Activated B cell treated with CpG ODN at 0.5 μM for 24 hours (primary cell): ENCODE measurements at regions not wholly inside any gene's neighbourhood (a gene's known extent, or its start where the extent isn't known, plus 50 kb on each side); places are given as distances from the start of the nearest gene placed in this dataset.

Experiments
- ATAC-seq: fragments of 200-7000 bp; cut with Tn5 transposase; one replicate; pipeline ENCODE4 v1.10.0; 2021; ENCODE audit warnings: low read depth, mild to moderate bottlenecking, moderate library complexity
- CTCF ChIA-PET: fragments of 350-600 bp; sonication (Branson Sonifier 250); formaldehyde crosslinking; loops from one replicate; lab custom pipeline; 2021; ENCODE audit warnings: antibody characterized with exemption; lab: Charles Lee
- POLR2A ChIA-PET: fragments of 350-600 bp; sonication (Branson Sonifier 250); formaldehyde crosslinking; loops from one replicate; lab custom pipeline; 2021; ENCODE audit warnings: antibody characterized with exemption; lab: Charles Lee
- DNase-seq: peaks from one replicate; pipeline ENCODE4 v3.0.0; 2022
- H3K27ac Mint-ChIP-seq: one replicate; pipeline ENCODE4 v1.8.0; 2020; ENCODE audit warnings: mixed read lengths
- H3K27me3 Mint-ChIP-seq: one replicate; pipeline ENCODE4 v1.8.0; 2021; ENCODE audit warnings: mixed read lengths
- H3K36me3 Mint-ChIP-seq: one replicate; pipeline ENCODE4 v1.8.0; 2021; ENCODE audit warnings: low read depth, mixed read lengths
- H3K4me1 Mint-ChIP-seq: one replicate; pipeline ENCODE4 v1.8.0; 2021; ENCODE audit warnings: mixed read lengths
- H3K4me3 Mint-ChIP-seq: one replicate; pipeline ENCODE4 v1.8.0; 2020; ENCODE audit warnings: mild to moderate bottlenecking, mixed read lengths
- H3K9me3 Mint-ChIP-seq: one replicate; pipeline ENCODE4 v1.8.0; 2020; ENCODE audit warnings: mixed read lengths
- intact Hi-C: fragments of 100-400 bp; cut with micrococcal nuclease; formaldehyde crosslinking; loops from one replicate; pipeline ENCODE4 v1.15.1; 2024
- TF ChIP-seq, protein P1 (sequence below): fragments of 200-600 bp; IDR thresholded peaks from one replicate; pipeline ENCODE4 v1.8.0; 2022; ENCODE audit warnings: antibody characterized with exemption, mild to moderate bottlenecking

DNA sequence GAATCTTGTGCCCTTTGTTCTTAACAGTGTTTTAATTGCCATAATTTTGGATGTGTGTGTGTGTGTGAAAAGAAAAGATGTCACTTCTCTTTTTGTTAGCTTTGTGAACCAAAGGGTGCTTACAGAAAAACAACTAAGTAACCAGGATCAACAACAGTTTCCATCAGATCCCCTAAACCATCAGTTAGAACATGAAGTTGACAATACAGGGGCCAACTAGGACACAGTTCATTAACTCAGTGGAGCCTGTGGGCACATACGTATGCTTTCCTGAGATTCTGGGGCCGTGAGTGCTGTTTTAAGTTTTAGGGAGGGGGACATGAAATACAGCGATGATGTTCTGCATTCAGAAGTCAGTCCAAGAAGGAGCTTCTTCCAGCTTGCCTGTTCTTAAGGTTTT, 133.6 kb downstream of the TLR5 start:
- peaks cover 24% of the 10 kb centered on the region for H3K36me3 Mint-ChIP-seq
- peaks cover 12% of the 10 kb centered on the region for H3K27me3 Mint-ChIP-seq
- intact Hi-C loops: no loop called here
- TF ChIP-seq, protein P1, sequence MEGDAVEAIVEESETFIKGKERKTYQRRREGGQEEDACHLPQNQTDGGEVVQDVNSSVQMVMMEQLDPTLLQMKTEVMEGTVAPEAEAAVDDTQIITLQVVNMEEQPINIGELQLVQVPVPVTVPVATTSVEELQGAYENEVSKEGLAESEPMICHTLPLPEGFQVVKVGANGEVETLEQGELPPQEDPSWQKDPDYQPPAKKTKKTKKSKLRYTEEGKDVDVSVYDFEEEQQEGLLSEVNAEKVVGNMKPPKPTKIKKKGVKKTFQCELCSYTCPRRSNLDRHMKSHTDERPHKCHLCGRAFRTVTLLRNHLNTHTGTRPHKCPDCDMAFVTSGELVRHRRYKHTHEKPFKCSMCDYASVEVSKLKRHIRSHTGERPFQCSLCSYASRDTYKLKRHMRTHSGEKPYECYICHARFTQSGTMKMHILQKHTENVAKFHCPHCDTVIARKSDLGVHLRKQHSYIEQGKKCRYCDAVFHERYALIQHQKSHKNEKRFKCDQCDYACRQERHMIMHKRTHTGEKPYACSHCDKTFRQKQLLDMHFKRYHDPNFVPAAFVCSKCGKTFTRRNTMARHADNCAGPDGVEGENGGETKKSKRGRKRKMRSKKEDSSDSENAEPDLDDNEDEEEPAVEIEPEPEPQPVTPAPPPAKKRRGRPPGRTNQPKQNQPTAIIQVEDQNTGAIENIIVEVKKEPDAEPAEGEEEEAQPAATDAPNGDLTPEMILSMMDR: no peak
- POLR2A ChIA-PET: no interaction called here
- no peak for DNase-seq
- CTCF ChIA-PET: no interaction called here
- no peaks in the 10 kb centered on the region for H3K4me1 Mint-ChIP-seq
- no peaks in the 10 kb centered on the region for H3K9me3 Mint-ChIP-seq
- no peak overlapping the region for H3K4me3 Mint-ChIP-seq
- no peak for ATAC-seq
- no peak overlapping the region for H3K27ac Mint-ChIP-seq

DNA sequence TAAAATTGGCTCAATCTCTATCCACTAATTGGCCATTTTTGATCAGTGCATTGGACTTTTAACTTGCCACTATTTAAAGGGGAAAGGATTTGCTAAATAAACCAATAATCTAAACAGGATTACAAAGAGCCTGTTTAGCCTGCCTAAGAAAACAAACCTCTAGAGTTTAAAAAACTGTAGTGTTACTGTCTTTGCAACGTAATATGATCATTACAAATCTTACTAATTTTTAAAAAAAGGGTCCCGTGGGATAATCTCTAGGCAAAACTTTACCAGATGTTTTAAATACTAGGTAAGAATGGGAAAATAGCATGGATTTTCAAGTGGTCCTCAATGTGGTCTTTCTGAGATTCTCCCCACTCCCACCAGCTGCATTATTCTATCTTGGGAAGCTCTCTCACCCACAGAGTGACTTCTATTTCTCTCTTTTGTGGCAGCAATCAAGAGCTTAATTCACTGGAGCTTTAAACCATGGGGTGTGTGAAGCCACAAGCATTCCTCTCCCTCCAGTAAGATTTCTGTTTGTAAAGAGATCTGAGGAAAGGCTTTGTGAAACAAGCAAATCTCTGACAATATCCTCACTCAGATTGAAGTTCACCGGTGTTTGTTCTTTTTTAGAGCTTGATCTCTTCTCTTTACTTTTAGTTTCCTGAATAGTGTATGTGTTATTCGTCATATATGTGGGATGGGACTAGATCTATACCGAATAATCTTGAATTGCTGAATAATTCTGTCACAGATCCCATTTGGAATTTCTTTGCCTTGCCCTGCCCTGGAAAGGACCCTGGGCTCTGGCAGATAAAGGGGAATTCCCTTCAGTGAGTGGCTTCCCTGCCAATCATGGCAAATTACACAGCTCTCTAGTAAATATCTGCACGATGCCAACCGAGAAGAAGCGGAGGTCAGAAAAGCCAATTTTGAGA, 132.2 kb downstream of the TLR5 start:
- H3K36me3 Mint-ChIP-seq: peaks cover 11% of the 10 kb centered on the region
- no peak overlapping the region for H3K4me3 Mint-ChIP-seq
- intact Hi-C loops: no loop called here
- no peak for ATAC-seq
- TF ChIP-seq, protein P1: no peak
- CTCF ChIA-PET: interaction anchor here (0.9 kb wide), 1 partner anchor 29 kb away, joined by 3 read pairs; no protein-coding TSS in a partner anchor
- H3K27ac Mint-ChIP-seq: no peak overlapping the region
- peaks cover 12% of the 10 kb centered on the region for H3K27me3 Mint-ChIP-seq
- no peaks in the 10 kb centered on the region for H3K9me3 Mint-ChIP-seq
- no peak for DNase-seq
- no peaks in the 10 kb centered on the region for H3K4me1 Mint-ChIP-seq
- POLR2A ChIA-PET: no interaction called here

DNA sequence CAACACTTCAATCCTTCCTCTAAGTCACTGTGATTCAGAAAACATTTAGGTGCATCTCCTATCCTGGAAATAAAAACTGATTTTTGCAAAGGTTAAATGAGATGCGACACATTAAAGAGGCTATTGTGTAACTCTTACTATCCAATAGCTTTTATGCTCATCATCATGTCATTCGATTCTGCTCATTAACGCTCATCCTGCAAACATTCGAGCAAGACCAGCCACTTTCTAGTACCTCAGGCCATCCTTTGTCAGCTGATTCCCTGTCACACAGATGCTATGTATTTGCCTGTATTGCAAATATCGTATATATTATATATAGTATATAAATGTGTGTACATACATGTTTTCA, 131.6 kb downstream of the TLR5 start:
- intact Hi-C loops: no loop called here
- H3K9me3 Mint-ChIP-seq: no peaks in the 10 kb centered on the region
- no peaks in the 10 kb centered on the region for H3K4me1 Mint-ChIP-seq
- ChIA-PET POLR2A (no interaction called here), CTCF (interaction anchor here (0.9 kb wide), 1 partner anchor 30 kb away, joined by 3 read pairs; no protein-coding TSS in a partner anchor)
- DNase-seq (no peak), ATAC-seq (no peak)
- no peak overlapping the region for H3K4me3 Mint-ChIP-seq
- H3K27me3 Mint-ChIP-seq: peaks cover 12% of the 10 kb centered on the region
- peaks cover 5% of the 10 kb centered on the region for H3K36me3 Mint-ChIP-seq
- TF ChIP-seq, protein P1: no peak
- no peak overlapping the region for H3K27ac Mint-ChIP-seq

DNA sequence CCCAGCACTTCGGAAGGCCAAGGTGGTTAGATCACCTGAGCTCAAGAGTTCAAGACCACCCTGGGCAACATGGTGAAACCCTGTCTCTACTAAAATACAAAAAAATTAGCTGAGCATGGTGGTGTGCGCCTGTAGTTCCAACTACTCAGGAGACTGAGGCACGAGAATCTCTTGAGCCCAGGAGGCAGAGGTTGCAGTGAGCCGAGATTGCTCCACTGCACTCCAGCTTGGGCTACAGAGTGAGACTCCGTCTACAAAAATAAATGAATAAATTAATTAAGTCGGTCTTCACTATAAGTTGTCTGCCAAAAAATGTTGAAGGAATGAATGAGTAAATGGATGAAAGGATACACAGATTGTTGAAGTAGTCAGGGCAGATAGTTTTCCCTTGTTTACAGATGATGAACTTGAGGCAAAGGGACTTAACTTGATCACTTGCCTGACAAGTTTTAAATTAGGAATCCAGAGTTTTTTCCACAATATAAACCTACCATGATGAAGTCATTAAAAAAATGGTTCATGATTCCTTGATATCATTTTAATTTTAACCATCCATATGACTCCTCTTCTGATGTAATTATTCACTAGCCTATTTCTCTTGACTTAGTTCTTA, 130.8 kb downstream of the TLR5 start:
- intact Hi-C loops: no loop called here
- CTCF ChIA-PET: no interaction called here
- Mint-ChIP-seq H3K4me3 (no peak overlapping the region), H3K27me3 (peaks cover 12% of the 10 kb centered on the region), H3K4me1 (no peaks in the 10 kb centered on the region), H3K27ac (no peak overlapping the region), H3K36me3 (peaks cover 1% of the 10 kb centered on the region), H3K9me3 (no peaks in the 10 kb centered on the region)
- POLR2A ChIA-PET: no interaction called here
- DNase-seq (no peak), ATAC-seq (no peak)
- TF ChIP-seq, protein P1: no peak

DNA sequence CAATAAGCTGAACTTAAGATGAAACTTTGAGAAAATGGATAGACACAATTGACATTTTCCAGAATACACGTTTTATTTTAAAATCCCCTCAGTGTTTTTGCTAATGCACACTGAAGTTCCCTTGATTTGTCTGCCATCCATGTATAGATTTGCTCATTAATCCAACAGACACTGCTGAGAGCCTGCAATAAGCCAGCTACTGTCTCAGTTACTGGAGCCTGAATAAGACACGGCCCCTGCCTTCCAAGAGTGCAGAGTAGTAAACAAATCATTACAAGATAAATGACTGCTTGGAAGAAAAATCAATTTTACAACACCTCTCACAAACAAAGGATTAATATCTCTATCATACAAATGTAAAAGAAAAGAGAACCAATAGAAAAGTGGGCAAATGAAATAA, 130.1 kb downstream of the TLR5 start:
- ChIA-PET POLR2A (no interaction called here), CTCF (no interaction called here)
- H3K27me3 Mint-ChIP-seq: peaks cover 12% of the 10 kb centered on the region
- no peak for ATAC-seq
- H3K9me3 Mint-ChIP-seq: no peaks in the 10 kb centered on the region
- no peak overlapping the region for H3K27ac Mint-ChIP-seq
- no peaks in the 10 kb centered on the region for H3K4me1 Mint-ChIP-seq
- DNase-seq: no peak
- intact Hi-C loops: no loop called here
- H3K36me3 Mint-ChIP-seq: no peaks in the 10 kb centered on the region
- TF ChIP-seq, protein P1: no peak
- H3K4me3 Mint-ChIP-seq: no peak overlapping the region
